Left ventricle myocardium inferior (tissue), 1 donor: ENCODE measurements at regions not wholly inside any gene's neighbourhood (a gene's known extent, or its start where the extent isn't known, plus 50 kb on each side); places are given as distances from the start of the nearest gene placed in this dataset.

Experiments used
- DNase-seq: peaks from one replicate; pipeline ENCODE4 v3.0.0-alpha.2; 2020
- H3K27ac ChIP-seq: fragments of 200-600 bp; replicated peaks from 2 replicates; pipeline ENCODE4 v1.8.0; 2021
- H3K27me3 ChIP-seq: fragments of 200-600 bp; 2 replicates; pipeline ENCODE4 v1.8.0; 2021; ENCODE audit warnings: low read depth
- H3K36me3 ChIP-seq: fragments of 200-600 bp; 2 replicates; pipeline ENCODE4 v1.8.0; 2021
- H3K4me1 ChIP-seq: fragments of 200-600 bp; 2 replicates; pipeline ENCODE4 v1.8.0; 2021
- H3K4me3 ChIP-seq: fragments of 200-600 bp; 2 replicates; pipeline ENCODE4 v1.8.0; 2021; ENCODE audit warnings: mild to moderate bottlenecking, moderate library complexity
- H3K9me3 ChIP-seq: fragments of 200-600 bp; replicated peaks from 2 replicates; pipeline ENCODE4 v1.8.0; 2021
- intact Hi-C: fragments of 100-400 bp; cut with micrococcal nuclease; formaldehyde crosslinking; loops from one replicate; pipeline ENCODE4 v1.11.0; 2022
- TF ChIP-seq, protein P1 (sequence below): fragments of 200-600 bp; IDR thresholded peaks from 2 replicates; pipeline ENCODE4 v1.8.0; 2021; ENCODE audit warnings: antibody characterized with exemption, mild to moderate bottlenecking, borderline replicate concordance
- donor health status: DM: no; HTN: yes; CAD: no; lungs with severe emphysema.

DNA sequence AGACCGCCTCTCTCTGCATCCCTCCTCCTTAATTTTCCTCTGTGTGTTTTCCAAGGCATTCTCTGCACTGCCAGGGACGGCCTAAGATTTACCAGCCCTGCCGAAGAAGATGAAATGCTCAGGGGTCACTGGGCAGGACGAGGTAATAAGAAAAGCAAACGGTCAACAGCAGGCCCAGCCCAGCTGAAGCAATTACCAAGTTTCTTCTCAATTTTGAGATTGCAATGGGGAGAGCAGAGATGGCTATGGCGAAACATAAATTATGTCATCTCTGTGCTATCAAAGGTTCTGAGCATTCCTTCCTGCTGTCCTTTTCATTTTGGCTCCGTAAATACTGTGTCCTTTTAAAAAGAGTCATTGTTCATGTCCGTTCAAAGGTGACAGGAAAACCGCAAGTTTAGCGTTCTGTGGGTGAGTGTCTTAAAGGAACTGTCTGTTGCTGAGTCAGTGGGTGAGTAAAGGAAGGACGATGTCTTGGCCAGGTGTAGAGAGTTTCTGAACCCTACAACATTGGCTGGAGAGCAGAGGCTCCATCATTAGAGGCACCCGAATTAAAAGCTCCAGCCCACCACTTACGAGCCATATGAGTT, 753.9 kb upstream of the EEF2KMT start:
- H3K9me3 ChIP-seq: peaks cover 11% of the 10 kb centered on the region
- TF ChIP-seq, protein P1, sequence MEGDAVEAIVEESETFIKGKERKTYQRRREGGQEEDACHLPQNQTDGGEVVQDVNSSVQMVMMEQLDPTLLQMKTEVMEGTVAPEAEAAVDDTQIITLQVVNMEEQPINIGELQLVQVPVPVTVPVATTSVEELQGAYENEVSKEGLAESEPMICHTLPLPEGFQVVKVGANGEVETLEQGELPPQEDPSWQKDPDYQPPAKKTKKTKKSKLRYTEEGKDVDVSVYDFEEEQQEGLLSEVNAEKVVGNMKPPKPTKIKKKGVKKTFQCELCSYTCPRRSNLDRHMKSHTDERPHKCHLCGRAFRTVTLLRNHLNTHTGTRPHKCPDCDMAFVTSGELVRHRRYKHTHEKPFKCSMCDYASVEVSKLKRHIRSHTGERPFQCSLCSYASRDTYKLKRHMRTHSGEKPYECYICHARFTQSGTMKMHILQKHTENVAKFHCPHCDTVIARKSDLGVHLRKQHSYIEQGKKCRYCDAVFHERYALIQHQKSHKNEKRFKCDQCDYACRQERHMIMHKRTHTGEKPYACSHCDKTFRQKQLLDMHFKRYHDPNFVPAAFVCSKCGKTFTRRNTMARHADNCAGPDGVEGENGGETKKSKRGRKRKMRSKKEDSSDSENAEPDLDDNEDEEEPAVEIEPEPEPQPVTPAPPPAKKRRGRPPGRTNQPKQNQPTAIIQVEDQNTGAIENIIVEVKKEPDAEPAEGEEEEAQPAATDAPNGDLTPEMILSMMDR: no peak
- H3K4me1 ChIP-seq: no peaks in the 10 kb centered on the region
- peaks cover 2% of the 10 kb centered on the region for H3K27me3 ChIP-seq
- DNase-seq: no peak
- H3K4me3 ChIP-seq: no peak overlapping the region
- intact Hi-C loops: no loop called here
- H3K27ac ChIP-seq: no peak overlapping the region
- no peaks in the 10 kb centered on the region for H3K36me3 ChIP-seq

DNA sequence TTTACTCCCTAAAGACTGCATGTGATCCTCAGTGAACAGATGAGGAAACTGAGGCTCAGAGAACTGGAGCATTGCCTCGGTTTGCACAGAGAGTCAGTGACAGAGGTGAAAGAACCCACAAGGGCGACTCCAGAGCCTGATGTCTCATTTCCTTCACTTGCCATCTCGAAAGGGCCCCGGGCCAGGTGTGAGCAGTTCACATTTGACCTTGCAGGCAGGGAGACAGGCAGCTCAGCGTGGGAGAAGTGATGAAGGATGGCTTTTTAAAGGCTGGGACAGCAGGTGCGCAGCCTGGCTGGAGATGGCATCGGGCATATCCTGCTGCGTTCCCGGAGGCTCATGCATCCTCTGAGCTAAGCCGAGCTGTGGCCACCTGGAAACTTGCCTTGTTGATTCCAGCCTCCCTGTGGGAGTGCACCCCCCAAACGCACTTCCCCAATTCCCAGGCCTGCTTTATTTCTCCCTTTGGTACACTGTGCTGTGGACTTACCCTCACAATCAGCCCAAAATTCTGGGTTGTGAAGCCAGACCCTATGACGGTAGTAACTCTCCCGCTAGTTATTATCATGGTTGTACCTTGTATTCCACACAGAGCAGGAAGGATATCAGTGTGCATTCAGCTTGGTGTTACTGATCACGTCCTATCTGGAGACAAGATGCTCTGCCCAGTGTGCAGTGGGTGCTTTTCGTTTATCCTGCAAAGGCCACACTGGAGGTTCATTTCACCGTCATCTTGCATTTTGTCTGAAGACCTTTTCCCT, 753.2 kb upstream of the EEF2KMT start:
- Histone ChIP-seq H3K27me3 (peaks cover 8% of the 10 kb centered on the region), H3K36me3 (no peaks in the 10 kb centered on the region), H3K4me1 (no peaks in the 10 kb centered on the region), H3K4me3 (no peak overlapping the region), H3K27ac (no peak overlapping the region), H3K9me3 (peaks cover 11% of the 10 kb centered on the region)
- TF ChIP-seq, protein P1: no peak
- no peak for DNase-seq
- intact Hi-C loops: no loop called here

DNA sequence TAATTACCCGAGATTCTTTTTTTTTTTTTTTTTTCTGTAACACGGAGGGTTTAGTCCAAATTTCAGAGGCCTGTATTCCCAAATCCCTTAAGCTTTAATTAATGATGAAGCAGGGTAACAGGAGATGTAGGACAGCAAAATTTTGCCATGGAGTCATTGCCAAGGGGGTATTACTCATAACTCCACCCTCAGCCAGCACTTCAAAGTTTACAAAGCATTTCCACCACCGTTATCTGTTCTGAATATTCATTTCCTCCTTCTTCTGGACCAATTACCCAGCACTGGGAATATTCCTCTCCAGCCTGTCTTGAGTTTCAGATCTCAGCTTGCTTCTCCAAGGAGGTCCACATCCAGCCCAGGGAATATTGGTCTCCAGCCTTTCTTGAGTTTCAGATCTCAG, 747.5 kb upstream of the EEF2KMT start:
- Histone ChIP-seq H3K27ac (no peak overlapping the region), H3K4me1 (no peaks in the 10 kb centered on the region), H3K9me3 (peaks cover 1% of the 10 kb centered on the region), H3K4me3 (no peak overlapping the region), H3K36me3 (no peaks in the 10 kb centered on the region), H3K27me3 (peaks cover 8% of the 10 kb centered on the region)
- DNase-seq: no peak
- TF ChIP-seq, protein P1: no peak
- intact Hi-C loops: no loop called here

DNA sequence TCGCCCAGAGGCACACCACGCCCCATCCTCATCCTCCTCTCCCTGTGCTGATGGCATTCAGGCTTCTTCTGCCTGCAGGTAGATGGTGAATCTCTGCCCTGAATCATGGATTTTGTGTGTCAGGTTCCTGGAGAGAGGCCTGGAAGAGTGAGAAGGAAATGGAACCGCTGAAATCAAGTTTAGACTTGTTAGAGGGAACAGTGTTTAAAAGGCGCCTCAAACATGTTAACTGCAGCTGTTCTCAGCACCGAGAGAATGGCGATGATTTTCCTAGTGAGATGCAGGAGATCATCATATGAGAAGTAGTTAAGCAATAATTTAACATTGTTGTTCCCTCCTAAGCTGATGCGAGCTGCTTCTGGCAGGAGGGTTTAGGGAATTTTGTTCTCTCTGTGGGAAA, 744.4 kb upstream of the EEF2KMT start:
- H3K27ac ChIP-seq: no peak overlapping the region
- TF ChIP-seq, protein P1: no peak
- intact Hi-C loops: no loop called here
- no peak for DNase-seq
- no peaks in the 10 kb centered on the region for H3K36me3 ChIP-seq
- no peaks in the 10 kb centered on the region for H3K4me1 ChIP-seq
- no peak overlapping the region for H3K4me3 ChIP-seq
- H3K27me3 ChIP-seq: peaks cover 13% of the 10 kb centered on the region
- H3K9me3 ChIP-seq: peaks cover 11% of the 10 kb centered on the region

DNA sequence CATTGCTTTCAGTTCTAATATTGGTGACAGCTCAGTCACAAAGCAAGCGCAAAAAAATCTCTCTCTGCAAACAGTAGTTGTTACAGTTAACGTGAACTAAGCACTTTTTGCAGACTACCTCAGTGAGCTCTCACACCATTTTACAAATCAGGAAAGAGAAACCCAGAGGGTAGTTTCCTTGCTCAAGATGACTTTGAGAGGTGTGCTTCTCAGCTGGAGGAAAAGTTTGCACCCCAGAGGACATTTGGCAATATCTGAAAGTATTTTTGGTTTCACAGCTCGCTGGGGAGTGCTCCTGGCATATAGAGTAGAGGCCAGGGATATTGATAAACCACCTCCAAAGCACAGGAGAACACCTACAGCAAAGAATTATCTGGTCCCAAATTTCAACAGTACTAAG, 741.1 kb upstream of the EEF2KMT start:
- intact Hi-C loops: no loop called here

More for the DNA sequence above, 741.1 kb upstream of the EEF2KMT start:
- peaks cover 5% of the 10 kb centered on the region for H3K27me3 ChIP-seq
- no peak overlapping the region for H3K27ac ChIP-seq
- no peaks in the 10 kb centered on the region for H3K4me1 ChIP-seq
- H3K4me3 ChIP-seq: no peak overlapping the region
- DNase-seq: no peak
- TF ChIP-seq, protein P1: no peak
- H3K9me3 ChIP-seq: peaks cover 11% of the 10 kb centered on the region
- H3K36me3 ChIP-seq: no peaks in the 10 kb centered on the region
